ENCODE measurements at regions not wholly inside any gene's neighbourhood (a gene's known extent, or its start where the extent isn't known, plus 50 kb on each side); places are given as distances from the start of the nearest gene placed in this dataset.

- Histone ChIP-seq H3K36me3 (replicated peaks) (no peaks in the 10 kb centered on the region), H3K27me3 (replicated peaks) (no peaks in the 10 kb centered on the region), H3K4me3 (ENCODE audit: low read depth, low read length) (no peak overlapping the region), H3K27ac (no peak overlapping the region)
- DNase-seq = no peak
- TF ChIP-seq, protein P1, sequence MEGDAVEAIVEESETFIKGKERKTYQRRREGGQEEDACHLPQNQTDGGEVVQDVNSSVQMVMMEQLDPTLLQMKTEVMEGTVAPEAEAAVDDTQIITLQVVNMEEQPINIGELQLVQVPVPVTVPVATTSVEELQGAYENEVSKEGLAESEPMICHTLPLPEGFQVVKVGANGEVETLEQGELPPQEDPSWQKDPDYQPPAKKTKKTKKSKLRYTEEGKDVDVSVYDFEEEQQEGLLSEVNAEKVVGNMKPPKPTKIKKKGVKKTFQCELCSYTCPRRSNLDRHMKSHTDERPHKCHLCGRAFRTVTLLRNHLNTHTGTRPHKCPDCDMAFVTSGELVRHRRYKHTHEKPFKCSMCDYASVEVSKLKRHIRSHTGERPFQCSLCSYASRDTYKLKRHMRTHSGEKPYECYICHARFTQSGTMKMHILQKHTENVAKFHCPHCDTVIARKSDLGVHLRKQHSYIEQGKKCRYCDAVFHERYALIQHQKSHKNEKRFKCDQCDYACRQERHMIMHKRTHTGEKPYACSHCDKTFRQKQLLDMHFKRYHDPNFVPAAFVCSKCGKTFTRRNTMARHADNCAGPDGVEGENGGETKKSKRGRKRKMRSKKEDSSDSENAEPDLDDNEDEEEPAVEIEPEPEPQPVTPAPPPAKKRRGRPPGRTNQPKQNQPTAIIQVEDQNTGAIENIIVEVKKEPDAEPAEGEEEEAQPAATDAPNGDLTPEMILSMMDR (IDR thresholded peaks at IDR 0.05; ENCODE audit: low read depth, low read length, missing control alignments) = no peak
- in situ Hi-C loops (cut with HindIII; ENCODE audit: low pct_ligation_motif_present, low sequenced_read_pairs) = no loop called here
Measured at GRCh38 chr1:4267381-4268261, 367.5 kb upstream of the C1orf174 start.

DNA sequence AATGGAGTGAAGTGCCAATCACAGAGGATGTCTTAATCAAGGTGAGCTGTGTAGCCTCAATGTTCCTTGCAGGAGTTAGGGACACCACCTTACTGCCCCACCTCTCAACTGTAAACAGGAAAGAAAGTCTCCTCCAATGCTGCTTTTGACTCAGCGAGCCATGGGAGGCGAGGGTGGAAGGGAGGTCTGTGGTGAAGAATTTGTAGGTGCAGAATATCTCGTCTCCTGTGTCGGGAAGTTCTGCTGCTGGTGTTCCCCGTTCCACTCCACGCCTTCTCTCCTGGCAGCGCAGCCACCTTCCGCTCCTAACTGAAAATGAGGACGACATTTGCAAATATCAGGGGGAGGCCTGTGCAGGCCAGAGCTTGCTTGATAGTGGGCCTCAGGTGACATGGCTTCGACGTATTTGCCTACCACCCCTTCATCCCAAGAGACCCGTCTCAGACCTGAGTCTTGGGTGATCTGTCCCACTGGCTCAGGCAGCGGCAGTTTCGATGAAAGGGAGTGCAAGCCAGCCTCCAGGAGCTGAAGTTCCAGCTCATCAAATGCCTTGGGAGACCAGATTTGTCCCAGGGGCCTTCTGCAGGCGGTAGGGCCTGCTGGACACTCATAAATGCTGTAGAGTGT is 368.3 kb upstream of the C1orf174 start:
- in situ Hi-C loops (cut with HindIII; ENCODE audit: low pct_ligation_motif_present, low sequenced_read_pairs) = no loop called here

GRCh38 chr1:4268889-4269284 is 368.8 kb upstream of the C1orf174 start:
- no peaks in the 10 kb centered on the region for H3K27me3 ChIP-seq (replicated peaks)
- H3K27ac ChIP-seq = no peak overlapping the region
- in situ Hi-C loops (cut with HindIII; ENCODE audit: low pct_ligation_motif_present, low sequenced_read_pairs) = no loop called here
- H3K4me3 ChIP-seq (ENCODE audit: low read depth, low read length) = no peak overlapping the region
- no peaks in the 10 kb centered on the region for H3K36me3 ChIP-seq (replicated peaks)
- TF ChIP-seq, protein P1 (IDR thresholded peaks at IDR 0.05; ENCODE audit: low read depth, low read length, missing control alignments) = no peak
- no peak for DNase-seq

More for the DNA sequence above, 368.3 kb upstream of the C1orf174 start:
- no peaks in the 10 kb centered on the region for H3K27me3 ChIP-seq (replicated peaks)
- H3K4me3 ChIP-seq (ENCODE audit: low read depth, low read length) = no peak overlapping the region
- TF ChIP-seq, protein P1 (IDR thresholded peaks at IDR 0.05; ENCODE audit: low read depth, low read length, missing control alignments) = no peak
- DNase-seq = no peak
- H3K27ac ChIP-seq = no peak overlapping the region
- no peaks in the 10 kb centered on the region for H3K36me3 ChIP-seq (replicated peaks)

DNA sequence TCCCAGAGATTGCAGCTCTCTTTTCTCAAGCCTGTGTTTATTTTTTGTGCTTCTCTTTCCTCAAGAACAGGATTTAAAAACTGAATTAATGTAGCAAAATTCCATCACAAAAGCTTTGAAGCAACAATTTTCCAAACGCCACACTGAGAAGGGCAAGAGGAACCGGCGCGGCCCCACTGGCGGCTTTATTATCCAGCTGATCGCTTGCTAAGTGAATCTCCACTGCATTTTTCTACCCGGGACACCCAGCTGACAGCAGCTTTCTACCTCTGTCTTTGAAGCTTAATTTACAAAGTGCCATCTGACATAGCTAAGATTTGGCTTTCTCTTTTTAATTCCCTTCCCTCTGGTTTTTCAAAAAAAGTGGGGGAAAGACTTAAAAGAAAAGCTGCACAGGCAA is 369.3 kb upstream of the C1orf174 start:
- Histone ChIP-seq H3K4me3 (ENCODE audit: low read depth, low read length) (no peak overlapping the region), H3K27me3 (replicated peaks) (no peaks in the 10 kb centered on the region), H3K36me3 (replicated peaks) (no peaks in the 10 kb centered on the region), H3K27ac (no peak overlapping the region)
- in situ Hi-C loops (cut with HindIII; ENCODE audit: low pct_ligation_motif_present, low sequenced_read_pairs) = no loop called here
- TF ChIP-seq, protein P1 (IDR thresholded peaks at IDR 0.05; ENCODE audit: low read depth, low read length, missing control alignments) = no peak
- DNase-seq = no peak

DNA sequence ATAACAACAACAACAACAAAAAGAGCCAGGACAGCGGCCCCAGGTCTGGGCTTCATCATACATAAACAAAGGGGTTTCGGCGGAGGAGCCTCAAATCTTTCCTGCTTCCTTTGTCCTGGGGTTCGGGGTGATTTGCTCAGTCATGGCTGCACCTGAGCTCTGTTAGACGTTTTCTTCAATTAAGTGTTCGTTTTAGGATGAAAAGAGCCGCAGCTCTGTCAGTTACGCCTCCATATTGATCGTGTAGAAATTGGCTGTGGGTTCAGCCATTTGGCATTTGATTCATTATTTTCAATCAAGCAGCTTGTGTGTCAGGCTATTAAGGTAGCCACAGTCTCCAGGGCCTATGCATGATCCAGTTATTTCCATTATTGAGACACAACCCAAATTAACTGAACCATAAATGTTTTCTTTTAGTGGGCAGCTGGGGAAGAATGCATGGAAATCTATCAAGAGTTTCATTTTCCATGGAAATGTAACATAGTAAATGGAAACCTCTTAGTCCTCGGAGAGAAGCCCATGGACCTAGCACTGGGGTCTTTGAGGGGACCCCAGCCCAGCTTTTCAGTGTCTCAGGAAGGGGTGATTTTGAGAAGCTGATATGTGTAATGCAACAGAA is 370.0 kb upstream of the C1orf174 start:
- Histone ChIP-seq H3K4me3 (ENCODE audit: low read depth, low read length) (no peak overlapping the region), H3K27me3 (replicated peaks) (no peaks in the 10 kb centered on the region), H3K27ac (no peak overlapping the region), H3K36me3 (replicated peaks) (no peaks in the 10 kb centered on the region)
- TF ChIP-seq, protein P1 (IDR thresholded peaks at IDR 0.05; ENCODE audit: low read depth, low read length, missing control alignments) = no peak
- no peak for DNase-seq
- in situ Hi-C loops (cut with HindIII; ENCODE audit: low pct_ligation_motif_present, low sequenced_read_pairs) = no loop called here

Measured in brain microvascular endothelial cell (primary cell).